Brain microvascular endothelial cell (primary cell): ENCODE measurements at regions not wholly inside any gene's neighbourhood (a gene's known extent, or its start where the extent isn't known, plus 50 kb on each side); places are given as distances from the start of the nearest gene placed in this dataset.

Source experiments
- DNase-seq: peaks from one replicate; pipeline ENCODE4 v3.0.0-alpha.2; 2020
- H3K27ac ChIP-seq: fragments of 250-450 bp; sonication (Bioruptor Pico); 2 replicates; pipeline ENCODE4 v1.5.1; 2020; ENCODE audit warnings: mild to moderate bottlenecking, moderate library complexity
- H3K27me3 ChIP-seq: fragments of 250-450 bp; sonication (Bioruptor Pico); replicated peaks from 2 replicates; pipeline ENCODE4 v1.5.1; 2020; ENCODE audit warnings: mild to moderate bottlenecking
- H3K36me3 ChIP-seq: fragments of 250-450 bp; sonication (Bioruptor Pico); replicated peaks from 2 replicates; pipeline ENCODE4 v1.5.1; 2020; ENCODE audit warnings: mild to moderate bottlenecking
- H3K4me3 ChIP-seq: 2 replicates; pipeline ENCODE4 v1.5.1; 2011; ENCODE audit warnings: low read depth, mild to moderate bottlenecking, control low read depth, low read length, moderate library complexity
- CTCF ChIP-seq: IDR thresholded peaks from 2 replicates; pipeline ENCODE4 v1.5.1; 2011; ENCODE audit warnings: low read depth, mild to moderate bottlenecking, moderate library complexity, low read length, control low read depth, inconsistent platforms; ENCODE audit errors: missing control alignments
- in situ Hi-C: cut with HindIII; loops from 2 replicates; pipeline ENCODE4 v1.10.0; 2017; ENCODE audit warnings: low sequenced_read_pairs, low pct_ligation_motif_present

GRCh38 chr12:41962171-41962572 is 182.5 kb downstream of the GXYLT1 start:
- in situ Hi-C loops: no loop called here
- TF ChIP-seq CTCF: no peak

GRCh38 chr12:41959271-41959670 is 185.4 kb downstream of the GXYLT1 start:
- no peak overlapping the region for H3K27ac ChIP-seq
- in situ Hi-C loops: no loop called here
- TF ChIP-seq CTCF: no peak
- no peak for DNase-seq
- no peak overlapping the region for H3K4me3 ChIP-seq
- H3K36me3 ChIP-seq: no peaks in the 10 kb centered on the region
- H3K27me3 ChIP-seq: no peaks in the 10 kb centered on the region

More at GRCh38 chr12:41962171-41962572, 182.5 kb downstream of the GXYLT1 start:
- no peak for DNase-seq
- Histone ChIP-seq H3K4me3 (no peak overlapping the region), H3K36me3 (no peaks in the 10 kb centered on the region), H3K27ac (no peak overlapping the region), H3K27me3 (no peaks in the 10 kb centered on the region)

GRCh38 chr12:41956353-41956752 is 188.3 kb downstream of the GXYLT1 start:
- no peaks in the 10 kb centered on the region for H3K36me3 ChIP-seq
- no peak overlapping the region for H3K27ac ChIP-seq
- in situ Hi-C loops: no loop called here
- no peak for DNase-seq
- H3K27me3 ChIP-seq: no peaks in the 10 kb centered on the region
- H3K4me3 ChIP-seq: no peak overlapping the region
- no peak for TF ChIP-seq CTCF

- no peak for DNase-seq
- in situ Hi-C loops: no loop called here
- TF ChIP-seq CTCF: no peak
Measured at GRCh38 chr12:41950455-41950854, 194.2 kb downstream of the GXYLT1 start.

GRCh38 chr12:41946106-41946505 is 198.6 kb downstream of the GXYLT1 start:
- in situ Hi-C loops: no loop called here
- no peak for TF ChIP-seq CTCF

More at GRCh38 chr12:41950455-41950854, 194.2 kb downstream of the GXYLT1 start:
- H3K4me3 ChIP-seq: no peak overlapping the region
- H3K36me3 ChIP-seq: no peaks in the 10 kb centered on the region
- no peak overlapping the region for H3K27ac ChIP-seq
- no peaks in the 10 kb centered on the region for H3K27me3 ChIP-seq

GRCh38 chr12:41944216-41944615 is 200.5 kb downstream of the GXYLT1 start:
- Histone ChIP-seq H3K27ac (no peak overlapping the region), H3K36me3 (no peaks in the 10 kb centered on the region), H3K27me3 (no peaks in the 10 kb centered on the region), H3K4me3 (no peak overlapping the region)
- in situ Hi-C loops: no loop called here
- TF ChIP-seq CTCF: no peak
- no peak for DNase-seq

More at GRCh38 chr12:41946106-41946505, 198.6 kb downstream of the GXYLT1 start:
- no peak for DNase-seq
- Histone ChIP-seq H3K36me3 (no peaks in the 10 kb centered on the region), H3K27me3 (no peaks in the 10 kb centered on the region), H3K27ac (no peak overlapping the region), H3K4me3 (no peak overlapping the region)
